GM12878 (cell line): ENCODE measurements at regions not wholly inside any gene's neighbourhood (a gene's known extent, or its start where the extent isn't known, plus 50 kb on each side); places are given as distances from the start of the nearest gene placed in this dataset.

Source experiments
- ATAC-seq: fragments of 200-7000 bp; cut with Tn5 transposase; 3 replicates; pipeline ENCODE4 v1.9.1; 2020; ENCODE audit warnings: mild to moderate bottlenecking, moderate library complexity
- BruUV-seq: library from RNA; stranded (reverse); fragments of 400-500 nt; replicated peaks from 2 replicates; lab custom pipeline; 2021; lab: Mats Ljungman, UMichigan
- CTCF ChIA-PET: fragments of 300-600 bp; sonication (Branson Sonifier 250); formaldehyde crosslinking; extraction: SDS; loops from one replicate; lab custom pipeline; 2021; ENCODE audit warnings: inconsistent platforms; lab: Yijun Ruan, JAX
- POLR2A ChIA-PET: fragments of 350-600 bp; formaldehyde crosslinking; extraction: SDS; loops from one replicate; lab custom pipeline; 2021; ENCODE audit warnings: inconsistent platforms; lab: Charles Lee
- RAD21 ChIA-PET: fragments of 300-600 bp; sonication (Branson Sonifier 250); formaldehyde crosslinking; loops from one replicate; lab custom pipeline; 2023; ENCODE audit warnings: antibody characterized with exemption; ENCODE audit not compliant: unreplicated experiment; lab: Charles Lee
- SMC1A ChIA-PET: fragments of 300-600 bp; sonication (Branson Sonifier 250); formaldehyde crosslinking; loops from one replicate; lab custom pipeline; 2023; ENCODE audit not compliant: unreplicated experiment, uncharacterized antibody; lab: Charles Lee
- DNase-seq: peaks from one replicate; pipeline ENCODE4 v3.0.0-alpha.2; 2011; ENCODE audit warnings: low read depth, low spot score
- FAIRE-seq: peaks from 3 replicates; lab custom pipeline; 2011; peaks lifted over from hg19 to GRCh38; lab: Jason Lieb, UNC
- H2AFZ ChIP-seq: 2 replicates; pipeline ENCODE4 v1.6.0; 2011; ENCODE audit warnings: low read depth, low read length, control low read depth; ENCODE audit not compliant: control insufficient read depth
- H3K27ac ChIP-seq: 2 replicates; pipeline ENCODE4 v1.5.1; 2011; ENCODE audit warnings: control low read depth; ENCODE audit not compliant: control insufficient read depth, insufficient read depth
- H3K27me3 ChIP-seq, 2 experiments: replicated peaks in 1 of 2; 2 replicates each; pipeline versions ENCODE4 v1.6.0 to v1.6.1; 2011; ENCODE audit warnings: low read length in 1 of 2; ENCODE audit not compliant: control insufficient read depth in 2 of 2, insufficient read depth in 2 of 2
- H3K36me3 ChIP-seq, 2 experiments: 2 replicates each; pipeline ENCODE4 v1.5.1; 2011; ENCODE audit warnings: low read length in 1 of 2; ENCODE audit not compliant: control insufficient read depth in 2 of 2, insufficient read depth in 2 of 2
- H3K4me1 ChIP-seq: 2 replicates; pipeline ENCODE4 v1.6.1; 2011; ENCODE audit warnings: mild to moderate bottlenecking, low read length, moderate library complexity, mixed read lengths; ENCODE audit not compliant: control insufficient read depth, insufficient read depth
- H3K4me2 ChIP-seq: 2 replicates; pipeline ENCODE4 v1.6.0; 2011; ENCODE audit warnings: control low read depth; ENCODE audit not compliant: control insufficient read depth, insufficient read depth
- H3K4me3 ChIP-seq: fragments of 200-600 bp; sonication (generic); 2 replicates; pipeline ENCODE4 v1.5.1; 2016
- H3K79me2 ChIP-seq: 2 replicates; pipeline ENCODE4 v1.6.0; 2011; ENCODE audit warnings: low read length; ENCODE audit not compliant: control insufficient read depth, insufficient read depth
- H3K9ac ChIP-seq: 2 replicates; pipeline ENCODE4 v1.8.0; 2011; ENCODE audit warnings: low read length, control low read depth, mixed read lengths; ENCODE audit not compliant: control insufficient read depth, insufficient read depth
- H3K9me3 ChIP-seq: replicated peaks from 3 replicates; pipeline ENCODE4 v1.5.1; 2011; ENCODE audit warnings: mild to moderate bottlenecking, low read length; ENCODE audit not compliant: control insufficient read depth, insufficient read depth
- H4K20me1 ChIP-seq: 2 replicates; pipeline ENCODE4 v1.6.0; 2011; ENCODE audit not compliant: control insufficient read depth, insufficient read depth
- DPF2 ChIP-seq: fragments of 450-650 bp; IDR thresholded peaks from 2 replicates; pipeline ENCODE4 v1.6.1; 2017; ENCODE audit warnings: mild to moderate bottlenecking
- EGR1 ChIP-seq, 2 experiments: IDR thresholded peaks; 1 replicate in 1 of 2; 2 replicates in 1 of 2; pipeline ENCODE4 v1.6.1; 2011 to 2012; ENCODE audit warnings: low read depth in 2 of 2, low read length in 2 of 2, borderline replicate concordance in 1 of 2, mild to moderate bottlenecking in 1 of 2, moderate library complexity in 1 of 2
- EP300 ChIP-seq, 2 experiments: fragments of 150-350 bp in 1 of 2; IDR thresholded peaks; 2 replicates each; pipeline ENCODE4 v1.6.1; 2011 to 2012; ENCODE audit warnings: low read depth in 2 of 2, low read length in 2 of 2, borderline replicate concordance in 1 of 2, improper control_type of control experiment in 1 of 2, inconsistent platforms in 1 of 2; ENCODE audit not compliant: control insufficient read depth in 1 of 2
- IKZF1 ChIP-seq: fragments of 450-650 bp; conservative IDR thresholded peaks from 2 replicates; pipeline ENCODE4 v1.6.1; 2017; ENCODE audit warnings: antibody characterized with exemption, mild to moderate bottlenecking
- KDM1A ChIP-seq: fragments of 200-600 bp; sonication (generic); IDR thresholded peaks from 2 replicates; pipeline ENCODE4 v1.6.1; 2016; ENCODE audit warnings: borderline replicate concordance
- NFIC ChIP-seq: IDR thresholded peaks from 2 replicates; pipeline ENCODE4 v1.6.1; 2012; ENCODE audit warnings: low read depth, mild to moderate bottlenecking, inconsistent platforms, low read length, moderate library complexity
- PKNOX1 ChIP-seq: fragments of 450-650 bp; IDR thresholded peaks from 2 replicates; pipeline ENCODE4 v1.6.1; 2016; ENCODE audit warnings: mild to moderate bottlenecking
- RAD51 ChIP-seq: fragments of 450-650 bp; IDR thresholded peaks from 2 replicates; pipeline ENCODE4 v1.6.1; 2016; ENCODE audit warnings: moderate library complexity, mild to moderate bottlenecking, inconsistent platforms
- RELA ChIP-seq: fragments of 450-650 bp; IDR thresholded peaks from 2 replicates; pipeline ENCODE4 v1.8.0; 2014; ENCODE audit warnings: borderline replicate concordance; ENCODE audit not compliant: partially characterized antibody
- SREBF1 ChIP-seq: IDR thresholded peaks from 2 replicates; pipeline ENCODE4 v1.6.1; 2012; ENCODE audit warnings: mild to moderate bottlenecking, low read length
- TCF7 ChIP-seq: IDR thresholded peaks from 2 replicates; pipeline ENCODE4 v1.6.1; 2014; ENCODE audit warnings: antibody characterized with exemption, borderline replicate concordance
- USF2 ChIP-seq: IDR thresholded peaks from 2 replicates; pipeline ENCODE4 v1.6.1; 2011; ENCODE audit warnings: low read depth, low read length, improper control_type of control experiment, borderline replicate concordance
- ZBTB4 ChIP-seq: fragments of 450-650 bp; formaldehyde crosslinking; IDR thresholded peaks from 2 replicates; pipeline ENCODE4 v1.4.0; 2022; ENCODE audit warnings: mild to moderate bottlenecking, moderate library complexity
- WGBS: methylation state at CpG from one replicate; pipeline ENCODE4 v1.1.6; 2016; ENCODE audit warnings: low lambda C conversion rate; ENCODE audit not compliant: insufficient replicate concordance, insufficient coverage; ENCODE audit errors: missing lambda C conversion rate; 5-methylcytosine and 5-hydroxymethylcytosine counted together
- in situ Hi-C: fragments of 300-500 bp; cut with MboI; formaldehyde crosslinking; loops from 9 replicates; pipeline ENCODE4 v1.14.3; 2018; ENCODE audit warnings: mixed read lengths
- intact Hi-C: fragments of 100-400 bp; cut with micrococcal nuclease; formaldehyde crosslinking; loops from one replicate; pipeline ENCODE4 v1.14.2; 2022; ENCODE audit not compliant: unreplicated experiment

- TF ChIP-seq EGR1 (IDR thresholded peaks at IDR 0.05; ENCODE audit: borderline replicate concordance in 1 of 2, low read depth in 2 of 2, low read length in 2 of 2) (no peak), NFIC (no peak), PKNOX1 (no peak), TCF7 (no peak), ZBTB4 (CRISPR knock-in tag) (no peak)
- TF ChIP-seq, all 136 proteins: peak for 0
Measured at GRCh38 chr19:31613683-31614219, 264.5 kb upstream of the TSHZ3 start (continued).

GRCh38 chr19:31616031-31616430, 266.8 kb upstream of the TSHZ3 start:
- ChIA-PET POLR2A (no interaction called here), RAD21 (no interaction called here)
- BruUV-seq = no TSS peak
- no peaks in the 10 kb centered on the region for H3K79me2 ChIP-seq
- no peak for TF ChIP-seq USF2
- TF ChIP-seq EP300 (IDR thresholded peaks at IDR 0.05; ENCODE audit: borderline replicate concordance in 1 of 2, control insufficient read depth in 1 of 2, low read depth in 2 of 2, low read length in 2 of 2) = no peak
- TF ChIP-seq IKZF1 = no peak
- TF ChIP-seq SREBF1 = no peak
- TF ChIP-seq KDM1A = no peak
- TF ChIP-seq RELA = no peak
- no peak for TF ChIP-seq DPF2
- TF ChIP-seq RAD51 = no peak
- TF ChIP-seq EGR1 (IDR thresholded peaks at IDR 0.05; ENCODE audit: borderline replicate concordance in 1 of 2, low read depth in 2 of 2, low read length in 2 of 2) = no peak
- TF ChIP-seq, all 136 proteins: peak for 0
- FAIRE-seq = no peak
- H3K27ac ChIP-seq = no peak overlapping the region
- no peak overlapping the region for H2AFZ ChIP-seq
- intact Hi-C loops = no loop called here
- in situ Hi-C loops = no loop called here
- WGBS = 26% methylated on average over 3 of the region's 3 CpGs
- SMC1A ChIA-PET = no interaction called here
- H3K27me3 ChIP-seq = no peaks in the 10 kb centered on the region
- no peak for ATAC-seq
- no peaks in the 10 kb centered on the region for H4K20me1 ChIP-seq
- CTCF ChIA-PET = no interaction called here
- H3K36me3 ChIP-seq = no peaks in the 10 kb centered on the region
- H3K9ac ChIP-seq = no peak overlapping the region
- H3K9me3 ChIP-seq = no peaks in the 10 kb centered on the region; the same call in 2 of the 3 replicates
- no peak overlapping the region for H3K4me3 ChIP-seq
- no peak for DNase-seq
- H3K4me1 ChIP-seq = no peaks in the 10 kb centered on the region
- no peak overlapping the region for H3K4me2 ChIP-seq
